Epithelial cell of proximal tubule (primary cell): ENCODE measurements at regions not wholly inside any gene's neighbourhood (a gene's known extent, or its start where the extent isn't known, plus 50 kb on each side); places are given as distances from the start of the nearest gene placed in this dataset.
A peak's percentile ranks its signal among the peaks of the same experiment; 100 is the strongest.

ENCODE experiments used
- DNase-seq: peaks from one replicate; pipeline ENCODE4 v3.0.0-alpha.2; 2011; ENCODE audit warnings: low read depth
- H3K4me3 ChIP-seq: 2 replicates; pipeline ENCODE4 v1.5.1; 2011; ENCODE audit warnings: low read depth, mild to moderate bottlenecking, low read length
- TF ChIP-seq, protein P1 (sequence below): conservative IDR thresholded peaks from 2 replicates; pipeline ENCODE4 v1.5.1; 2012; ENCODE audit warnings: low read depth, mild to moderate bottlenecking, low read length

DNA sequence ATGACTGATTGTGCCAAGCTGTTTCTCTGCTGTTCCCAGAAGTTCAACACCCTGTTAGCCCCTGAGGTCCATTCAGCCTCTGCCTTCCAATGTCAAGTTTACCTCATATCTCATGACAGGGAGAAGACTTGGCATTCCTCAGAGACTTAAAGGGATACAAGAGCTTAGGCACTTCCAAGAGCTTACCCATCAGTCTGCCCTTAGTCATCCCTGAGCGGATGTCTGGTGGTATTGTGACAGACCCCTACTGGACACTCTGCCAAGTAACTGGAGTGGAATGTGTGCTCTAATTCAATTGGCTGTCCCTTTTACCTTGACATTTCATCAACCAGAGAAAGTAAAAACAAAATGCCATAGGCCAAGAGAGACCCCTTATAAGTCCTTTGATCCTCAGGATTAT lies 151.5 kb downstream of the AASDHPPT start:
- no peak overlapping the region for H3K4me3 ChIP-seq
- TF ChIP-seq, protein P1, sequence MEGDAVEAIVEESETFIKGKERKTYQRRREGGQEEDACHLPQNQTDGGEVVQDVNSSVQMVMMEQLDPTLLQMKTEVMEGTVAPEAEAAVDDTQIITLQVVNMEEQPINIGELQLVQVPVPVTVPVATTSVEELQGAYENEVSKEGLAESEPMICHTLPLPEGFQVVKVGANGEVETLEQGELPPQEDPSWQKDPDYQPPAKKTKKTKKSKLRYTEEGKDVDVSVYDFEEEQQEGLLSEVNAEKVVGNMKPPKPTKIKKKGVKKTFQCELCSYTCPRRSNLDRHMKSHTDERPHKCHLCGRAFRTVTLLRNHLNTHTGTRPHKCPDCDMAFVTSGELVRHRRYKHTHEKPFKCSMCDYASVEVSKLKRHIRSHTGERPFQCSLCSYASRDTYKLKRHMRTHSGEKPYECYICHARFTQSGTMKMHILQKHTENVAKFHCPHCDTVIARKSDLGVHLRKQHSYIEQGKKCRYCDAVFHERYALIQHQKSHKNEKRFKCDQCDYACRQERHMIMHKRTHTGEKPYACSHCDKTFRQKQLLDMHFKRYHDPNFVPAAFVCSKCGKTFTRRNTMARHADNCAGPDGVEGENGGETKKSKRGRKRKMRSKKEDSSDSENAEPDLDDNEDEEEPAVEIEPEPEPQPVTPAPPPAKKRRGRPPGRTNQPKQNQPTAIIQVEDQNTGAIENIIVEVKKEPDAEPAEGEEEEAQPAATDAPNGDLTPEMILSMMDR = no peak
- no peak for DNase-seq

DNA sequence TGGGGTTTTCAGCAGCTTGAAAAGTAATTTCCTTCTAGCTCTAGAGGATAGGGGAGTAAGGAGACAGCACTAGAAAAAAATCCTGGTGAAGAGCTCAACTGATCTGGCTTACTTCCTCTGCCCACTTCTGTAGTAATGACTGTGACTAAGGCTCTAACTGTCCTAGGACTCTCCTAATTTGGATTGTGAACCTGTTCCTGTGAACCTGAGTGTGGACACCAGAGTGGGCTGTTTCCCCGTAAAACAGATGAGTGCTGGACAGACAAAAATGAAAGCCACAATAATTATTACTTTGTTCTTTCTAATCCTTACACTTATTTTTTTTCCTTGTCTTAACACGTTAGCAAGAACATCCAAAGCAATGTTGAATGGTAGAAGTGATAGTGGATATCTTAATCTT lies 154.1 kb downstream of the AASDHPPT start:
- TF ChIP-seq, protein P1 = peak; percentile 6

DNA sequence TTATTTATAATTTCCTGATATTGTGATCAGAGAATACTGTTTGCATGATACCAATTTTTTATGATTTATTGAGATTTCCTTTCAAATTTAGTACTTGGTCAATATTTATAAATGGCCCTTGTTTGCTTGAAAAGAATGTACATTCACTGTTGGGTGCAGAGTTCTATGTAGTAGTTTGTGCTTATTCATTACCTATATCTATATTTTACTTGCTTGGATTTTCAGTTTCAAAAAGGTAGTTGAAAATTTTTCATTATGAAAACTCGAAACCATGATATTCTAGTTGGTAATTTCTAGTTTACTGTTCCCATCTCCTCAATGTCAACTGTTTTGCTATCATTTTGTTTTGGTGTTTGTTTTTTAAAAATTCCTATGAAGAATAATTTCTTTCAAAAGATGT lies 155.7 kb downstream of the AASDHPPT start:
- no peak overlapping the region for H3K4me3 ChIP-seq
- DNase-seq = no peak
- TF ChIP-seq, protein P1 = no peak

More for the DNA sequence above, 154.1 kb downstream of the AASDHPPT start:
- DNase-seq = no peak
- H3K4me3 ChIP-seq = no peak overlapping the region

DNA sequence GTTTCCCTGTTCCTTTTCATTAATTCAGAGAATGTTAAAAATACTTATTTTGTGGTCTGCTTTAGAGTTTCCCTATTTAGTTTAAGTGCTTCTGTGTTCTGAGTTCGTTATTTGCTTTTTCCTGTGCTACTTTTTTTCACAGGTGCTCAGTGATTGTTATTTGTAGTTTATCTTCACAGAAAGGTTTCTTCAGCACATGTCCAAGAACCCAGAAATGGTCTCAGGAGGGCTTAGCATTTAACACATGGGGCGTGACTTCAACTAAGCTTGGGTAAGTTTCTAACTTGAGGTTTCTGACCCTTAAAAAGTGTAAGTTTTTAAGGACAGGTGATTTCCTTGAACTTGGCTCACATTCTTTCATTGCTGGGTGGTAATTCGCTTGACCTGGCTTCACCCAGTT lies 157.3 kb downstream of the AASDHPPT start:
- no peak for DNase-seq
- TF ChIP-seq, protein P1 = no peak
- H3K4me3 ChIP-seq = no peak overlapping the region

DNA sequence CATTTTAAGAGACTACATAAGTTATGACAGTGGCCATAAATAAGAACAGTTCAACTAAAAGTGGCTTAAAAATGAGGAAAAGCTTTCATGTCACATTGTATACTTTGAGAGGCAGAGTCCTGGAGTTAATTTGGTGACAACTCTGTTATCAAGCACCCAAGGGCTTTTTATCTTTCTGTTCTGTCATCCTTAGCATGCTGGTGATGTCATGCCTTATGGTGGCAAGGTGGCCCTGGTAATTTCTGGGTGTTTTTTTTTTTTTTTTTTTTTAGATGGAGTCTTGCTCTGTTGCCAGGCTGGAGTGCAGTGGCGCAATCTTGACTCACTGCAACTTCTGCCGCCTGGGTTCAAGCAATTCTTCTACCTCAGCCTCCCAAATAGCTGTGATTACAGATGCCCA lies 158.8 kb downstream of the AASDHPPT start:
- no peak for DNase-seq
- TF ChIP-seq, protein P1 = no peak
- no peak overlapping the region for H3K4me3 ChIP-seq

DNA sequence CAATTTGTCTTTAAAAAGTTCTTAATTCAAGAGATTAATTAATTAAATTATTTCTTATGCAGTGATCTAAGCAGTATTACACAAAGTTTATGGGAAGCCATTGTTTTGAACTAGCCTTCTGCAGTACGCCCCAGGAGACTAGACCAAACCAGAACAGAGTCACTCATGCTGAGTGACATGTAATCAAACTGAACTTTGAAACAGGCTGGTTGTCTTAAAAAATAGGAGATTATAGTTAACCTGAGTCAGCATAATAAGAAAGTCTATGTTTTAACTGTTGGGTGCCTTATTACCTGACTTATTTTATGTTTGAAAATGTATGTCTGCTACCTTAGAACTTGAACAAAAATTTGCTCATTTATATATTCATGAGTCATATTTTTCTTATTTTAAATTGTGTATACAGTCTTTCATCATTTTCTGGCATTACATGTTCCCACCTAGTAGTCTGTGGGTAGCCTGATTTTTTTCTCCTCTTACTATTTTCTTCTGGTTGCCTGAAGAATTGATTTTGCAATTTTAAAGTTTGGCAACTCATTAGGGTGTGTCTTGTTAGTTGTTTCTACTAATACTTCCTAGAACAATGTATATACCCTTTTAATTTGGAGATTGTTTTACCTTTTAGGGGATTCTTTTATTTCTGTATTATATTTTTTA lies 161.4 kb downstream of the AASDHPPT start:
- DNase-seq = no peak
- TF ChIP-seq, protein P1 = no peak
- no peak overlapping the region for H3K4me3 ChIP-seq

DNA sequence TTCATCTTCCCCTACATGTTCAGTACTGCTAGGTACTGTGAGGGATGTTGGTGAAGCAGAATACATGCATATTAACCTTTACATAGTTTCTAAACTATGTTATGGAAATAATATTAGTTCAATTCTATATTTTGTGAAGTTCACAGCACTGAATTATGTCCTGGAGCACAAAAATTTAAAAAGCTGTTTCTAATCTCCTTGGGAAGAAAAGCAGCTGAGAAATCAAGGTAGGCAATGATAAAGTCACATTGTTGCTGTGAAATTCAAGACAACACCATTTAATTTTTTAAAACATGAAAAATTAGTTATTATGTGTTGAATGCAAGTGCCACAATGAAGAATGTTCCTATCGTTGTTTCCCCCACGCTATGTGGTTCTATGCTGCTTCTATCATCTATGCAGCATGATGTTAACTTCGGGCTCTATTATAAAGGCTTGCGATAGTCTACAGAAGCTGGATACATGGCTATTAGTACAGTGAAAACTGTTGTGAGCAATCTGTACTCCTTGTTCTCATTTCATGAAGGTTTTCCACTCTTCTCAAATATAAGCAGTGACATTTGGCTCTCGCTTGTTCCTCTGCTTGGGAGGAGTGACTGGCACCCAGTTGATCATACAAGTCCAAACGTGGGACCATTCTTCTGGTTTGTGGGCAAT lies 164.3 kb downstream of the AASDHPPT start:
- H3K4me3 ChIP-seq = no peak overlapping the region
- TF ChIP-seq, protein P1 = no peak
- DNase-seq = no peak
